ENCODE measurements at regions not wholly inside any gene's neighbourhood (a gene's known extent, or its start where the extent isn't known, plus 50 kb on each side); places are given as distances from the start of the nearest gene placed in this dataset.

DNA sequence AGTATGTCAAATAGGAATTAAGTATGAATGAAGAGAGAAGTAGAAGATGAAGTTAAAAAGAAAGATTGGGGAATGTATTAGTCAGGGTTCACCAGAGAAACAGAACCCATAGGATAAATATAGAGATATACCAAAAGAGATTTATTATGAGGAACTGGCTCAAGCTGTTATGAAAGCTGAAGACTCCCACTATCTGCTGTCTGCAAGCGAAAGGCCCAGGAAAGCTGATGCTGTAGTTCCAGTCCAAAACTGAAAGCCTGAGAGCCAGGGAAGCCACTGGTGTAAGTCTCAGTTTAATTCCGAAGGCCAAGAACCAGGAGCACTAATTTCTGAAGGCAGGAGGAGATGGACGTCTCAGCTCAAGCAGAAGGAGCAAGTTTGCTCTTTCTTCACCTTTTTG, 200.9 kb upstream of the FN1 start:
- no TSS peak for BruUV-seq (replicated peaks)
- Histone ChIP-seq H3K27ac (ENCODE audit: low read length) (no peak overlapping the region), H3F3A (ENCODE audit: low read length, unreplicated experiment) (no peaks in the 10 kb centered on the region), H3K79me2 (ENCODE audit: low read length) (no peaks in the 10 kb centered on the region), H3K36me3 (ENCODE audit: low read depth, low read length) (no peaks in the 10 kb centered on the region), H3K4me2 (ENCODE audit: low read length) (no peak overlapping the region), H2AFZ (ENCODE audit: low read length) (no peak overlapping the region), H3K9me3 (ENCODE audit: low read length) (peaks cover 3% of the 10 kb centered on the region; the same call in 1 of the 2 replicates), H3K9ac (ENCODE audit: low read length) (no peak overlapping the region), H3K4me1 (ENCODE audit: insufficient read depth, low read length) (peaks cover 9% of the 10 kb centered on the region), H3K9me2 (replicated peaks; ENCODE audit: low read length) (no peaks in the 10 kb centered on the region), H4K20me1 (ENCODE audit: low read length) (no peaks in the 10 kb centered on the region), H3K4me3 (ENCODE audit: low read length) (no peak overlapping the region), H3K27me3 (ENCODE audit: low read length) (no peaks in the 10 kb centered on the region)
- no peak for DNase-seq
- TF ChIP-seq EZH2phosphoT487 (IDR thresholded peaks at IDR 0.05; ENCODE audit: borderline replicate concordance, low read length) (no peak), EZH2 (IDR thresholded peaks at IDR 0.05; ENCODE audit: low read length, unreplicated experiment) (no peak)
- TF ChIP-seq, protein P1, sequence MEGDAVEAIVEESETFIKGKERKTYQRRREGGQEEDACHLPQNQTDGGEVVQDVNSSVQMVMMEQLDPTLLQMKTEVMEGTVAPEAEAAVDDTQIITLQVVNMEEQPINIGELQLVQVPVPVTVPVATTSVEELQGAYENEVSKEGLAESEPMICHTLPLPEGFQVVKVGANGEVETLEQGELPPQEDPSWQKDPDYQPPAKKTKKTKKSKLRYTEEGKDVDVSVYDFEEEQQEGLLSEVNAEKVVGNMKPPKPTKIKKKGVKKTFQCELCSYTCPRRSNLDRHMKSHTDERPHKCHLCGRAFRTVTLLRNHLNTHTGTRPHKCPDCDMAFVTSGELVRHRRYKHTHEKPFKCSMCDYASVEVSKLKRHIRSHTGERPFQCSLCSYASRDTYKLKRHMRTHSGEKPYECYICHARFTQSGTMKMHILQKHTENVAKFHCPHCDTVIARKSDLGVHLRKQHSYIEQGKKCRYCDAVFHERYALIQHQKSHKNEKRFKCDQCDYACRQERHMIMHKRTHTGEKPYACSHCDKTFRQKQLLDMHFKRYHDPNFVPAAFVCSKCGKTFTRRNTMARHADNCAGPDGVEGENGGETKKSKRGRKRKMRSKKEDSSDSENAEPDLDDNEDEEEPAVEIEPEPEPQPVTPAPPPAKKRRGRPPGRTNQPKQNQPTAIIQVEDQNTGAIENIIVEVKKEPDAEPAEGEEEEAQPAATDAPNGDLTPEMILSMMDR (conservative IDR thresholded peaks at IDR 0.05; ENCODE audit: low read depth, low read length) = no peak
- intact Hi-C loops (cut with micrococcal nuclease) = no loop called here
- POLR2A ChIA-PET (ENCODE audit: unreplicated experiment) = no interaction called here
- CTCF ChIA-PET = no interaction called here
- no peak for ATAC-seq

DNA sequence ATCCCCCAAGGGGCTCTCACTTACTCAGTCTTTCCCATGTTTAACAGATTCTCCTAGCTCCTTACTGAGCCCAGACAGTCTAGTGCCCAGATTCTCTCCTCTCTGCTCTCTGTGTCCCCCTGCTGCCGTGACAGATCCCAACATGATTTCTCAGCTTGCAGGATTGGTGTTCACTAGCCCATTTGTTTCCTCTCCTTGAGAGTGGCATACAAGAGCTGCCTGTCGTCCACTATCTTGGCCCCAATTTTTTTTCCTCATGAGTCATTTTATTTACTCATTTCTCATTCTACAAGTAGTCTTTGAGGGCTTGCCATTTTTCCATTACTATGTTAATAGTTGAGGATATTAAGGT, 199.9 kb upstream of the FN1 start:
- peaks cover 8% of the 10 kb centered on the region; the same call in 1 of the 2 replicates for H3K9me3 ChIP-seq (ENCODE audit: low read length)
- CTCF ChIA-PET = interaction anchor here (0.8 to 1.0 kb wide), 2 partner anchors 193 to 299 kb away, joined by 3 read pairs; no protein-coding TSS in a partner anchor
- H3K9ac ChIP-seq (ENCODE audit: low read length) = no peak overlapping the region
- H3K36me3 ChIP-seq (ENCODE audit: low read depth, low read length) = no peaks in the 10 kb centered on the region
- no peak overlapping the region for H3K4me3 ChIP-seq (ENCODE audit: low read length)
- TF ChIP-seq, protein P1 (conservative IDR thresholded peaks at IDR 0.05; ENCODE audit: low read depth, low read length) = peak; percentile 55; the same call in 1 of the 2 replicates
- no peak for TF ChIP-seq EZH2 (IDR thresholded peaks at IDR 0.05; ENCODE audit: low read length, unreplicated experiment)
- POLR2A ChIA-PET (ENCODE audit: unreplicated experiment) = interaction anchor here (0.6 kb wide), 1 partner anchor 17 kb away, joined by 4 read pairs; no protein-coding TSS in a partner anchor
- H3F3A ChIP-seq (ENCODE audit: low read length, unreplicated experiment) = no peaks in the 10 kb centered on the region
- no peaks in the 10 kb centered on the region for H3K79me2 ChIP-seq (ENCODE audit: low read length)
- ATAC-seq (peak; percentile 98), DNase-seq (peak; percentile 84)
- peak overlapping the region; percentile 8; the same call in 1 of the 2 replicates for H3K4me2 ChIP-seq (ENCODE audit: low read length)
- no peaks in the 10 kb centered on the region for H3K9me2 ChIP-seq (replicated peaks; ENCODE audit: low read length)
- no TSS peak for BruUV-seq (replicated peaks)
- no peaks in the 10 kb centered on the region for H4K20me1 ChIP-seq (ENCODE audit: low read length)
- no peak overlapping the region for H3K27ac ChIP-seq (ENCODE audit: low read length)
- intact Hi-C loops (cut with micrococcal nuclease) = no loop called here
- H3K27me3 ChIP-seq (ENCODE audit: low read length) = no peaks in the 10 kb centered on the region
- no peak overlapping the region for H2AFZ ChIP-seq (ENCODE audit: low read length)
- H3K4me1 ChIP-seq (ENCODE audit: insufficient read depth, low read length) = peaks cover 9% of the 10 kb centered on the region

DNA sequence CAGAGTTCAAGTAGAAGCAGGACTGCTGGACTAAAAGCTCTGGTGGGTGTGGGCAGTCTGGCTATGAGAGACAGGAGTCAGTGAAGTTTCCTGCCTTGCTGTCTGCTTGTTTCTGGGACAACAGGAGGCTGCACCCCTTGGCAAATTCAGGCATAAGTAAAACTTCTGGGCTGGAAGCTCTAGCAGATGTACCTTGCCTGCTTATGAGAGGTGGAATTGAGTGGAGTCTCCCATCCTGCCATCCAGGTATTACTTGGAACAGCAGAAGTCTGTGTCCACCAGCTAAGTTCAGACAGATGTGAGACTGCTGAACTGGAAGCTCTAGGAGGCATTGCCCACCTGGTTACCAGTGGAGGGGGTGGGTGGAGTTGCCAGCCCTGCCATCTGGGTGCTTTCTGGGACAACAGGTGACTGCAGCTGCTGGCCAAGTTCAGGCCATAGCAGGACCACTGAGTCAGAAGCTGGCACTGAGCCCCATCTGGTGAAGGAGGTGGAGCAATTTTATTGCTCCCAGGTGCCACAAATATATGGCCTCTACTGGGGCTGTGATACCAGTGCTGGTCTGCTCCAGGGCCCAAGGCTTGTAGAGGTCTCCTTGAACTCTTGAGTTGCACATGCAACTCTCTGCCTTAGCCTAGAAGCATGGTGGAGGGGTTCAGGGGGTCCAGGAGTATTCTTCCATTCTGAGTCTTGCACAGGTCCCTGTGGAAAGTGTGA, 199.4 kb upstream of the FN1 start:
- peak overlapping the region; percentile 8; the same call in 1 of the 2 replicates for H3K4me2 ChIP-seq (ENCODE audit: low read length)
- ChIA-PET CTCF (interaction anchor here (0.8 to 1.0 kb wide), 2 partner anchors 193 to 298 kb away, joined by 3 read pairs; no protein-coding TSS in a partner anchor), POLR2A (ENCODE audit: unreplicated experiment) (no interaction called here)
- H3K9me2 ChIP-seq (replicated peaks; ENCODE audit: low read length) = no peaks in the 10 kb centered on the region
- intact Hi-C loops (cut with micrococcal nuclease) = no loop called here
- H3K27ac ChIP-seq (ENCODE audit: low read length) = no peak overlapping the region
- H3K4me1 ChIP-seq (ENCODE audit: insufficient read depth, low read length) = peaks cover 9% of the 10 kb centered on the region
- H3F3A ChIP-seq (ENCODE audit: low read length, unreplicated experiment) = no peaks in the 10 kb centered on the region
- no peaks in the 10 kb centered on the region for H3K79me2 ChIP-seq (ENCODE audit: low read length)
- H4K20me1 ChIP-seq (ENCODE audit: low read length) = no peaks in the 10 kb centered on the region
- no peak overlapping the region for H3K9ac ChIP-seq (ENCODE audit: low read length)
- no peaks in the 10 kb centered on the region for H3K36me3 ChIP-seq (ENCODE audit: low read depth, low read length)
- H3K9me3 ChIP-seq (ENCODE audit: low read length) = peaks cover 8% of the 10 kb centered on the region; the same call in 1 of the 2 replicates
- ATAC-seq = peak; percentile 33
- no TSS peak for BruUV-seq (replicated peaks)
- TF ChIP-seq, protein P1 (conservative IDR thresholded peaks at IDR 0.05; ENCODE audit: low read depth, low read length) = no peak
- TF ChIP-seq EZH2 (IDR thresholded peaks at IDR 0.05; ENCODE audit: low read length, unreplicated experiment) (no peak), EZH2phosphoT487 (IDR thresholded peaks at IDR 0.05; ENCODE audit: borderline replicate concordance, low read length) (no peak)
- peak; percentile 24 for DNase-seq
- no peak overlapping the region for H2AFZ ChIP-seq (ENCODE audit: low read length)
- no peak overlapping the region for H3K4me3 ChIP-seq (ENCODE audit: low read length)
- H3K27me3 ChIP-seq (ENCODE audit: low read length) = no peaks in the 10 kb centered on the region
